WTC11 (cell line): ENCODE measurements at regions not wholly inside any gene's neighbourhood (a gene's known extent, or its start where the extent isn't known, plus 50 kb on each side); places are given as distances from the start of the nearest gene placed in this dataset.

ENCODE experiments used
- ATAC-seq: fragments of 200-7000 bp; cut with Tn5 transposase; 2 replicates; pipeline ENCODE4 v1.10.0; 2021; ENCODE audit warnings: mild to moderate bottlenecking, moderate library complexity
- CTCF ChIA-PET: fragments of 300-600 bp; sonication (Branson Sonifier 250); formaldehyde crosslinking; loops from one replicate; lab custom pipeline; 2021; ENCODE audit warnings: antibody characterized with exemption; lab: Charles Lee
- POLR2A ChIA-PET: fragments of 350-600 bp; sonication (Branson Sonifier 250); formaldehyde crosslinking; loops from one replicate; lab custom pipeline; 2021; ENCODE audit warnings: antibody characterized with exemption; lab: Charles Lee
- DNase-seq: peaks from one replicate; pipeline ENCODE4 v3.0.0; 2021; ENCODE audit warnings: low spot score
- H3K27ac Mint-ChIP-seq: 2 replicates; pipeline ENCODE4 v1.8.0; 2021; ENCODE audit warnings: mixed read lengths
- H3K27me3 Mint-ChIP-seq: 2 replicates; pipeline ENCODE4 v1.8.0; 2021; ENCODE audit warnings: low read depth, mild to moderate bottlenecking, moderate library complexity, mixed read lengths
- H3K36me3 Mint-ChIP-seq: 2 replicates; pipeline ENCODE4 v1.8.0; 2021; ENCODE audit warnings: mixed read lengths
- H3K4me1 Mint-ChIP-seq: 2 replicates; pipeline ENCODE4 v1.8.0; 2022; ENCODE audit warnings: mixed read lengths
- H3K4me3 Mint-ChIP-seq: 2 replicates; pipeline ENCODE4 v1.8.0; 2021; ENCODE audit warnings: mild to moderate bottlenecking, moderate library complexity, mixed read lengths
- H3K9me3 Mint-ChIP-seq: 2 replicates; pipeline ENCODE4 v1.8.0; 2021; ENCODE audit warnings: mixed read lengths
- CBFB ChIP-seq: sonication (generic); formaldehyde crosslinking; IDR thresholded peaks from 2 replicates; pipeline ENCODE4 v1.8.1; 2022; ENCODE audit warnings: mild to moderate bottlenecking, low read depth, missing genetic modification reagents
- GABPB1 ChIP-seq: sonication (generic); formaldehyde crosslinking; IDR thresholded peaks from 2 replicates; pipeline ENCODE4 v1.8.1; 2023; ENCODE audit warnings: mild to moderate bottlenecking, missing genetic modification reagents
- GRHL2 ChIP-seq: fragments of 250-450 bp; sonication (Bioruptor Pico); IDR thresholded peaks from 2 replicates; pipeline ENCODE4 v1.8.0; 2022; ENCODE audit warnings: mild to moderate bottlenecking, moderate library complexity; ENCODE audit not compliant: insufficient replicate concordance, severe bottlenecking
- MYBL2 ChIP-seq: sonication (generic); formaldehyde crosslinking; IDR thresholded peaks from 2 replicates; pipeline ENCODE4 v1.8.1; 2023; ENCODE audit warnings: mild to moderate bottlenecking, moderate library complexity, missing genetic modification reagents
- NFE2L1 ChIP-seq: sonication (generic); formaldehyde crosslinking; IDR thresholded peaks from 2 replicates; pipeline ENCODE4 v1.8.1; 2023; ENCODE audit warnings: missing genetic modification reagents
- SMAD4 ChIP-seq: sonication (generic); formaldehyde crosslinking; IDR thresholded peaks from 2 replicates; pipeline ENCODE4 v1.8.0; 2022; ENCODE audit warnings: mild to moderate bottlenecking, missing genetic modification reagents
- SP1 ChIP-seq: sonication (generic); formaldehyde crosslinking; conservative IDR thresholded peaks from 2 replicates; pipeline ENCODE4 v1.8.1; 2022; ENCODE audit warnings: missing genetic modification reagents
- STAT6 ChIP-seq: sonication (generic); formaldehyde crosslinking; conservative IDR thresholded peaks from 2 replicates; pipeline ENCODE4 v1.8.1; 2023; ENCODE audit warnings: mild to moderate bottlenecking, low read depth, missing genetic modification reagents, moderate library complexity
- TEAD4 ChIP-seq: sonication (generic); formaldehyde crosslinking; IDR thresholded peaks from 2 replicates; pipeline ENCODE4 v1.8.0; 2022; ENCODE audit warnings: mild to moderate bottlenecking, missing genetic modification reagents
- ZBTB43 ChIP-seq: sonication (generic); formaldehyde crosslinking; IDR thresholded peaks from 2 replicates; pipeline ENCODE4 v1.8.1; 2023; ENCODE audit warnings: mild to moderate bottlenecking, missing genetic modification reagents
- ZNF219 ChIP-seq: sonication (generic); formaldehyde crosslinking; IDR thresholded peaks from 2 replicates; pipeline ENCODE4 v1.8.0; 2023; ENCODE audit warnings: missing genetic modification reagents, mild to moderate bottlenecking, borderline replicate concordance
- ZNF416 ChIP-seq: fragments of 250-450 bp; sonication (Bioruptor Pico); IDR thresholded peaks from 2 replicates; pipeline ENCODE4 v1.9.0; 2021; ENCODE audit warnings: mild to moderate bottlenecking, inconsistent platforms
- ZNF512 ChIP-seq: sonication (generic); formaldehyde crosslinking; IDR thresholded peaks from 2 replicates; pipeline ENCODE4 v1.8.1; 2022; ENCODE audit warnings: missing genetic modification reagents, borderline replicate concordance
- ZNF532 ChIP-seq: fragments of 250-450 bp; sonication (Bioruptor Pico); IDR thresholded peaks from 2 replicates; pipeline ENCODE4 v1.9.0; 2021; ENCODE audit warnings: mild to moderate bottlenecking, borderline replicate concordance
- ZNF671 ChIP-seq: fragments of 250-450 bp; sonication (Bioruptor Pico); IDR thresholded peaks from 2 replicates; pipeline ENCODE4 v1.8.0; 2021; ENCODE audit warnings: mild to moderate bottlenecking
- TF ChIP-seq, protein P1 (sequence below): sonication (generic); formaldehyde crosslinking; IDR thresholded peaks from 2 replicates; pipeline ENCODE4 v1.8.0; 2022; ENCODE audit warnings: mild to moderate bottlenecking, missing genetic modification reagents
- TF ChIP-seq, protein P2 (sequence below): fragments of 250-450 bp; sonication (Bioruptor Pico); IDR thresholded peaks from 2 replicates; pipeline ENCODE4 v1.9.0; 2021; ENCODE audit warnings: mild to moderate bottlenecking

DNA sequence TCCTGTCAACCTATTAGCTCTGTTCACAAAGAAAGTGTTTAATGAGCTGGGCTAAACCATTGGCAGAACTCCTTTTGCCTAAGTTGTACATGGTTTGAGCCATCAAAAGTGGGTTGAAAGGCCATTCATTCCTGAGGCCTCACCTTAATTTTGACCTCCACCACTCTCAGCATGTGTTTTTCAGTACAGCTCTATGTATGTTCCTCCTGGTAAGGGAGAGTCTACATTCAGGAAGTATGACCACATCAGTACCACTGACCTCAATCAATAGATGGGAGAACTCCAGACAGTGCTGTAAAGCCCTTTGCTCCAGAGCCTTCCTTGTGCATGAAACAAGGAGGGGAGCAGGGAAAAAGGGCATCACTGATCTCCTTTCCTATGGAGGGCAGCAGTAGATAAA lies 87.8 kb upstream of the CARD18 start (continued):
- TF ChIP-seq, protein P1, sequence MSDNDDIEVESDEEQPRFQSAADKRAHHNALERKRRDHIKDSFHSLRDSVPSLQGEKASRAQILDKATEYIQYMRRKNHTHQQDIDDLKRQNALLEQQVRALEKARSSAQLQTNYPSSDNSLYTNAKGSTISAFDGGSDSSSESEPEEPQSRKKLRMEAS (CRISPR knock-in tag): no peak
- TF ChIP-seq GABPB1 (CRISPR knock-in tag) (no peak), ZNF416 (no peak), ZNF671 (CRISPR knock-in tag) (no peak), SP1 (CRISPR knock-in tag) (no peak), SMAD4 (CRISPR knock-in tag) (no peak)
- TF ChIP-seq, all 79 proteins: peak for 0

DNA sequence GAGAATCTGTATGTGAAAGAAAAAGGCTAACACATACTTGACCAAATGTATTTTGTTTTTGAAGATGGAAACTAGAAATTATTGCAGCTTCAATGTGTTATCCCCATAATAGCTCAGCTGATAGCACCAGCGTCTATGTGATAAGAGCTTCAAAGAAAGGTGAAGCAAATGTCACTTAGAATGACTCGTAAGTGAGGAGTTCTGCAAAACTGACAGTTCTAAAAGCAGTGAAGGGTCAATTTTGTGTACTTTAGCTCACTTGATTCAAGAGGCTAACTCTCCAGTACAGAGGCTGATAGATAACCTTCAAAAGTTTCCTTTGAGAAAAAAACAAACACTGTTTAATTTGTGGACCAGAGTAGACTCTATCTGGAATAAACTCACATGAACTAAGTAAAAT lies 87.2 kb upstream of the CARD18 start:
- ATAC-seq: no peak

GRCh38 chr11:105226091-105226490 lies 86.5 kb upstream of the CARD18 start:
- Mint-ChIP-seq H3K4me3 (no peak overlapping the region), H3K4me1 (no peaks in the 10 kb centered on the region), H3K27ac (no peak overlapping the region), H3K27me3 (no peaks in the 10 kb centered on the region), H3K36me3 (no peaks in the 10 kb centered on the region), H3K9me3 (no peaks in the 10 kb centered on the region)
- CTCF ChIA-PET: no interaction called here
- DNase-seq (no peak), ATAC-seq (no peak)
- POLR2A ChIA-PET: no interaction called here
- no peak for TF ChIP-seq STAT6 (CRISPR knock-in tag)
- no peak for TF ChIP-seq CBFB (CRISPR knock-in tag)
- TF ChIP-seq ZNF512 (CRISPR knock-in tag): no peak
- no peak for TF ChIP-seq ZNF219 (CRISPR knock-in tag)
- no peak for TF ChIP-seq NFE2L1 (CRISPR knock-in tag)
- TF ChIP-seq TEAD4: no peak
- no peak for TF ChIP-seq MYBL2
- TF ChIP-seq SP1 (CRISPR knock-in tag): no peak
- TF ChIP-seq, protein P2, sequence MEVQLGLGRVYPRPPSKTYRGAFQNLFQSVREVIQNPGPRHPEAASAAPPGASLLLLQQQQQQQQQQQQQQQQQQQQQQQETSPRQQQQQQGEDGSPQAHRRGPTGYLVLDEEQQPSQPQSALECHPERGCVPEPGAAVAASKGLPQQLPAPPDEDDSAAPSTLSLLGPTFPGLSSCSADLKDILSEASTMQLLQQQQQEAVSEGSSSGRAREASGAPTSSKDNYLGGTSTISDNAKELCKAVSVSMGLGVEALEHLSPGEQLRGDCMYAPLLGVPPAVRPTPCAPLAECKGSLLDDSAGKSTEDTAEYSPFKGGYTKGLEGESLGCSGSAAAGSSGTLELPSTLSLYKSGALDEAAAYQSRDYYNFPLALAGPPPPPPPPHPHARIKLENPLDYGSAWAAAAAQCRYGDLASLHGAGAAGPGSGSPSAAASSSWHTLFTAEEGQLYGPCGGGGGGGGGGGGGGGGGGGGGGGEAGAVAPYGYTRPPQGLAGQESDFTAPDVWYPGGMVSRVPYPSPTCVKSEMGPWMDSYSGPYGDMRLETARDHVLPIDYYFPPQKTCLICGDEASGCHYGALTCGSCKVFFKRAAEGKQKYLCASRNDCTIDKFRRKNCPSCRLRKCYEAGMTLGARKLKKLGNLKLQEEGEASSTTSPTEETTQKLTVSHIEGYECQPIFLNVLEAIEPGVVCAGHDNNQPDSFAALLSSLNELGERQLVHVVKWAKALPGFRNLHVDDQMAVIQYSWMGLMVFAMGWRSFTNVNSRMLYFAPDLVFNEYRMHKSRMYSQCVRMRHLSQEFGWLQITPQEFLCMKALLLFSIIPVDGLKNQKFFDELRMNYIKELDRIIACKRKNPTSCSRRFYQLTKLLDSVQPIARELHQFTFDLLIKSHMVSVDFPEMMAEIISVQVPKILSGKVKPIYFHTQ (CRISPR knock-in tag): no peak
- TF ChIP-seq GRHL2: no peak
- TF ChIP-seq ZBTB43 (CRISPR knock-in tag): no peak

More for the DNA sequence above, 87.2 kb upstream of the CARD18 start:
- Mint-ChIP-seq H3K27ac (no peak overlapping the region), H3K9me3 (no peaks in the 10 kb centered on the region), H3K4me1 (no peaks in the 10 kb centered on the region), H3K36me3 (no peaks in the 10 kb centered on the region), H3K27me3 (no peaks in the 10 kb centered on the region), H3K4me3 (no peak overlapping the region)
- no peak for TF ChIP-seq ZNF532
- CTCF ChIA-PET: no interaction called here
- POLR2A ChIA-PET: no interaction called here
- no peak for DNase-seq
